ENCODE measurements at regions not wholly inside any gene's neighbourhood (a gene's known extent, or its start where the extent isn't known, plus 50 kb on each side); places are given as distances from the start of the nearest gene placed in this dataset.

- H3K27me3 ChIP-seq (ENCODE audit: insufficient read depth, low read length, poor library complexity, severe bottlenecking) = no peaks in the 10 kb centered on the region
- no peak overlapping the region for H3K4me2 ChIP-seq (ENCODE audit: low read depth, low read length, poor library complexity, severe bottlenecking)
- TF ChIP-seq CTCF (conservative IDR thresholded peaks at IDR 0.05; ENCODE audit: low read length) = no peak
- TF ChIP-seq EZH2phosphoT487 (IDR thresholded peaks at IDR 0.05; ENCODE audit: borderline replicate concordance) = no peak
- H4K20me1 ChIP-seq (ENCODE audit: insufficient read depth, low read length, poor library complexity, severe bottlenecking) = no peaks in the 10 kb centered on the region
- no peaks in the 10 kb centered on the region for H3F3A ChIP-seq (ENCODE audit: low read depth)
- no peaks in the 10 kb centered on the region for H3K36me3 ChIP-seq (ENCODE audit: insufficient read depth, low read length)
- H3K4me1 ChIP-seq (ENCODE audit: insufficient read depth, low read length, poor library complexity, severe bottlenecking) = no peaks in the 10 kb centered on the region
- H3K4me3 ChIP-seq (ENCODE audit: low read length, poor library complexity, severe bottlenecking) = no peak overlapping the region
- no peaks in the 10 kb centered on the region for H3K9me2 ChIP-seq (replicated peaks; ENCODE audit: low read depth, low read length)
- no peak overlapping the region for H2AFZ ChIP-seq (ENCODE audit: low read length)
- H3K79me2 ChIP-seq (ENCODE audit: insufficient read depth, low read length) = no peaks in the 10 kb centered on the region
- H3K9ac ChIP-seq (ENCODE audit: low read depth, low read length, poor library complexity, severe bottlenecking) = no peak overlapping the region
- H3K9me3 ChIP-seq (ENCODE audit: insufficient read depth, low read depth, low read length) = no peaks in the 10 kb centered on the region
Measured at GRCh38 chr21:35906586-35906985, 153.7 kb downstream of the SETD4 start.

- Histone ChIP-seq H3K4me3 (ENCODE audit: low read length, poor library complexity, severe bottlenecking) (no peak overlapping the region), H3F3A (ENCODE audit: low read depth) (no peaks in the 10 kb centered on the region), H3K79me2 (ENCODE audit: insufficient read depth, low read length) (no peaks in the 10 kb centered on the region), H2AFZ (ENCODE audit: low read length) (no peak overlapping the region), H3K9me2 (replicated peaks; ENCODE audit: low read depth, low read length) (no peaks in the 10 kb centered on the region), H3K36me3 (ENCODE audit: insufficient read depth, low read length) (no peaks in the 10 kb centered on the region), H3K4me2 (ENCODE audit: low read depth, low read length, poor library complexity, severe bottlenecking) (no peak overlapping the region), H3K9me3 (ENCODE audit: insufficient read depth, low read depth, low read length) (no peaks in the 10 kb centered on the region), H3K27me3 (ENCODE audit: insufficient read depth, low read length, poor library complexity, severe bottlenecking) (no peaks in the 10 kb centered on the region), H3K9ac (ENCODE audit: low read depth, low read length, poor library complexity, severe bottlenecking) (no peak overlapping the region), H4K20me1 (ENCODE audit: insufficient read depth, low read length, poor library complexity, severe bottlenecking) (no peaks in the 10 kb centered on the region), H3K4me1 (ENCODE audit: insufficient read depth, low read length, poor library complexity, severe bottlenecking) (no peaks in the 10 kb centered on the region)
- TF ChIP-seq EZH2phosphoT487 (IDR thresholded peaks at IDR 0.05; ENCODE audit: borderline replicate concordance) = no peak
- no peak for TF ChIP-seq CTCF (conservative IDR thresholded peaks at IDR 0.05; ENCODE audit: low read length)
Measured at GRCh38 chr21:35905963-35906345, 154.4 kb downstream of the SETD4 start.

- TF ChIP-seq CTCF (conservative IDR thresholded peaks at IDR 0.05; ENCODE audit: low read length) = no peak
- TF ChIP-seq EZH2phosphoT487 (IDR thresholded peaks at IDR 0.05; ENCODE audit: borderline replicate concordance) = no peak
- Histone ChIP-seq H3K9ac (ENCODE audit: low read depth, low read length, poor library complexity, severe bottlenecking) (no peak overlapping the region), H3K9me2 (replicated peaks; ENCODE audit: low read depth, low read length) (no peaks in the 10 kb centered on the region), H3K79me2 (ENCODE audit: insufficient read depth, low read length) (no peaks in the 10 kb centered on the region), H3K4me3 (ENCODE audit: low read length, poor library complexity, severe bottlenecking) (no peak overlapping the region), H2AFZ (ENCODE audit: low read length) (no peak overlapping the region), H3K4me2 (ENCODE audit: low read depth, low read length, poor library complexity, severe bottlenecking) (no peak overlapping the region), H3K27me3 (ENCODE audit: insufficient read depth, low read length, poor library complexity, severe bottlenecking) (no peaks in the 10 kb centered on the region), H3K36me3 (ENCODE audit: insufficient read depth, low read length) (no peaks in the 10 kb centered on the region), H3K9me3 (ENCODE audit: insufficient read depth, low read depth, low read length) (no peaks in the 10 kb centered on the region), H3K4me1 (ENCODE audit: insufficient read depth, low read length, poor library complexity, severe bottlenecking) (no peaks in the 10 kb centered on the region), H3F3A (ENCODE audit: low read depth) (no peaks in the 10 kb centered on the region), H4K20me1 (ENCODE audit: insufficient read depth, low read length, poor library complexity, severe bottlenecking) (no peaks in the 10 kb centered on the region)
Measured at GRCh38 chr21:35905096-35905962, 155.0 kb downstream of the SETD4 start.
